Activated T-cell treated with anti-CD3 and anti-CD28 coated beads for 24 hours (primary cell): ENCODE measurements at regions not wholly inside any gene's neighbourhood (a gene's known extent, or its start where the extent isn't known, plus 50 kb on each side); places are given as distances from the start of the nearest gene placed in this dataset.
"Not testable (repeated sequence)": the region's sequence is repeated elsewhere in the genome, so short reads cannot be mapped to it uniquely, and the experiment has no call there.

Source experiments
- DNase-seq: peaks from one replicate; pipeline ENCODE4 v3.0.0-alpha.2; 2020; ENCODE audit warnings: low read depth

- DNase-seq = no peak
Observed at GRCh38 chr3:17832016-17832415, 89.6 kb upstream of the TBC1D5 start.

GRCh38 chr3:17831366-17831765 lies 88.9 kb upstream of the TBC1D5 start:
- DNase-seq = no peak

- no peak for DNase-seq
Observed at GRCh38 chr3:17830788-17831187, 88.4 kb upstream of the TBC1D5 start.

GRCh38 chr3:17828388-17828787 lies 86.0 kb upstream of the TBC1D5 start:
- no peak for DNase-seq

- DNase-seq = no peak
Observed at GRCh38 chr3:17825298-17825697, 82.9 kb upstream of the TBC1D5 start.

- no peak for DNase-seq
Observed at GRCh38 chr3:17823816-17824215, 81.4 kb upstream of the TBC1D5 start.

GRCh38 chr3:17823036-17823435 lies 80.6 kb upstream of the TBC1D5 start:
- no peak for DNase-seq

GRCh38 chr3:17820704-17821103 lies 78.3 kb upstream of the TBC1D5 start:
- DNase-seq = no peak

GRCh38 chr3:17820275-17820674 lies 77.8 kb upstream of the TBC1D5 start:
- DNase-seq = no peak

- not testable (repeated sequence) for DNase-seq
Observed at GRCh38 chr3:17817973-17818372, 75.5 kb upstream of the TBC1D5 start.

- no peak for DNase-seq
Observed at GRCh38 chr3:17817545-17817944, 75.1 kb upstream of the TBC1D5 start.

GRCh38 chr3:17816839-17817238 lies 74.4 kb upstream of the TBC1D5 start:
- not testable (repeated sequence) for DNase-seq

- DNase-seq = not testable (repeated sequence)
Observed at GRCh38 chr3:17812328-17812727, 69.9 kb upstream of the TBC1D5 start.

GRCh38 chr3:17811646-17812045 lies 69.2 kb upstream of the TBC1D5 start:
- DNase-seq = no peak

- DNase-seq = no peak
Observed at GRCh38 chr3:17810759-17811158, 68.3 kb upstream of the TBC1D5 start.

- no peak for DNase-seq
Observed at GRCh38 chr3:17808994-17809393, 66.6 kb upstream of the TBC1D5 start.

GRCh38 chr3:17806876-17807275 lies 64.4 kb upstream of the TBC1D5 start:
- no peak for DNase-seq

GRCh38 chr3:17806201-17806600 lies 63.8 kb upstream of the TBC1D5 start:
- DNase-seq = no peak

GRCh38 chr3:17805461-17805940 lies 63.1 kb upstream of the TBC1D5 start:
- no peak for DNase-seq

GRCh38 chr3:17802950-17803349 lies 60.5 kb upstream of the TBC1D5 start:
- DNase-seq = no peak

- no peak for DNase-seq
Observed at GRCh38 chr3:17801131-17801530, 58.7 kb upstream of the TBC1D5 start.

- DNase-seq = no peak
Observed at GRCh38 chr3:17800232-17800631, 57.8 kb upstream of the TBC1D5 start.

- no peak for DNase-seq
Observed at GRCh38 chr3:17799312-17799711, 56.9 kb upstream of the TBC1D5 start.

GRCh38 chr3:17798000-17798399 lies 55.6 kb upstream of the TBC1D5 start:
- DNase-seq = no peak

- DNase-seq = no peak
Observed at GRCh38 chr3:17795711-17796110, 53.3 kb upstream of the TBC1D5 start.
